Osteoblast (primary cell): ENCODE measurements at regions not wholly inside any gene's neighbourhood (a gene's known extent, or its start where the extent isn't known, plus 50 kb on each side); places are given as distances from the start of the nearest gene placed in this dataset.

Experiments
- DNase-seq: peaks from one replicate; pipeline ENCODE4 v3.0.0; 2011; ENCODE audit warnings: low spot score, mixed read lengths; ENCODE audit not compliant: insufficient read length; ENCODE audit errors: missing footprints
- H2AFZ ChIP-seq: 2 replicates; pipeline ENCODE4 v1.6.0; 2011; ENCODE audit warnings: mild to moderate bottlenecking, low read length
- H3K27ac ChIP-seq: 2 replicates; pipeline ENCODE4 v1.5.1; 2011; ENCODE audit warnings: mild to moderate bottlenecking, low read depth, low read length, moderate library complexity
- H3K27me3 ChIP-seq: 2 replicates; pipeline ENCODE4 v1.6.0; 2012; ENCODE audit warnings: mild to moderate bottlenecking, control low read depth, inconsistent platforms, low read length, moderate library complexity; ENCODE audit not compliant: insufficient read depth
- H3K36me3 ChIP-seq: 2 replicates; pipeline ENCODE4 v1.5.1; 2011; ENCODE audit warnings: mild to moderate bottlenecking, low read length, control low read depth, moderate library complexity; ENCODE audit not compliant: insufficient read depth
- H3K4me1 ChIP-seq: 2 replicates; pipeline ENCODE4 v1.5.1; 2011; ENCODE audit warnings: mild to moderate bottlenecking, low read length, control low read depth, moderate library complexity; ENCODE audit not compliant: insufficient read depth
- H3K4me2 ChIP-seq: 2 replicates; pipeline ENCODE4 v1.6.0; 2011; ENCODE audit warnings: mild to moderate bottlenecking, low read length; ENCODE audit not compliant: insufficient read depth
- H3K4me3 ChIP-seq: fragments of 200-600 bp; sonication (generic); 3 replicates; pipeline ENCODE4 v1.5.1; 2012; ENCODE audit warnings: mild to moderate bottlenecking, low read length, inconsistent platforms; ENCODE audit not compliant: insufficient read depth
- H3K79me2 ChIP-seq: 2 replicates; pipeline ENCODE4 v1.6.0; 2012; ENCODE audit warnings: mild to moderate bottlenecking, low read length, control low read depth, inconsistent platforms; ENCODE audit not compliant: insufficient read depth
- H3K9me3 ChIP-seq: 2 replicates; pipeline ENCODE4 v1.5.1; 2011; ENCODE audit warnings: low read depth, low read length, control low read depth
- H4K20me1 ChIP-seq: 2 replicates; pipeline ENCODE4 v1.6.0; 2012; ENCODE audit warnings: mild to moderate bottlenecking, low read length, control low read depth; ENCODE audit not compliant: insufficient read depth
- CTCF ChIP-seq: IDR thresholded peaks from 2 replicates; pipeline ENCODE4 v1.5.1; 2011; ENCODE audit warnings: mild to moderate bottlenecking, low read depth, low read length, moderate library complexity; ENCODE audit errors: extremely low read depth

- Histone ChIP-seq H3K9me3 (no peaks in the 10 kb centered on the region), H3K36me3 (no peaks in the 10 kb centered on the region), H3K4me3 (no peak overlapping the region), H3K27ac (no peak overlapping the region), H3K4me1 (no peaks in the 10 kb centered on the region), H3K79me2 (no peaks in the 10 kb centered on the region), H3K27me3 (no peaks in the 10 kb centered on the region), H2AFZ (no peak overlapping the region), H3K4me2 (no peak overlapping the region), H4K20me1 (no peaks in the 10 kb centered on the region)
- TF ChIP-seq CTCF: no peak
- DNase-seq: no peak
These were observed 280.5 kb downstream of the WDR11 start for GRCh38 chr10:121131426-121132265.

- H3K79me2 ChIP-seq: no peaks in the 10 kb centered on the region
- no peaks in the 10 kb centered on the region for H3K9me3 ChIP-seq
- no peak overlapping the region for H3K27ac ChIP-seq
- H3K4me3 ChIP-seq: no peak overlapping the region
- H3K36me3 ChIP-seq: no peaks in the 10 kb centered on the region
- no peak for TF ChIP-seq CTCF
- no peak overlapping the region for H2AFZ ChIP-seq
- no peak overlapping the region for H3K4me2 ChIP-seq
- no peaks in the 10 kb centered on the region for H3K27me3 ChIP-seq
- DNase-seq: no peak
- H3K4me1 ChIP-seq: no peaks in the 10 kb centered on the region
- H4K20me1 ChIP-seq: no peaks in the 10 kb centered on the region
These were observed 281.1 kb downstream of the WDR11 start for GRCh38 chr10:121132273-121132672.

GRCh38 chr10:121133901-121134300 lies 282.7 kb downstream of the WDR11 start:
- Histone ChIP-seq H3K4me2 (no peak overlapping the region), H3K79me2 (no peaks in the 10 kb centered on the region), H3K4me3 (no peak overlapping the region), H3K27ac (no peak overlapping the region), H3K36me3 (no peaks in the 10 kb centered on the region), H3K4me1 (no peaks in the 10 kb centered on the region), H3K27me3 (no peaks in the 10 kb centered on the region), H2AFZ (no peak overlapping the region), H4K20me1 (no peaks in the 10 kb centered on the region), H3K9me3 (no peaks in the 10 kb centered on the region)
- no peak for TF ChIP-seq CTCF
- no peak for DNase-seq

- Histone ChIP-seq H3K9me3 (no peaks in the 10 kb centered on the region), H3K4me2 (no peak overlapping the region), H3K4me3 (no peak overlapping the region), H3K27ac (no peak overlapping the region), H3K4me1 (no peaks in the 10 kb centered on the region), H4K20me1 (no peaks in the 10 kb centered on the region), H3K36me3 (no peaks in the 10 kb centered on the region), H3K27me3 (no peaks in the 10 kb centered on the region), H2AFZ (no peak overlapping the region), H3K79me2 (no peaks in the 10 kb centered on the region)
- peak; percentile 23 for DNase-seq
- TF ChIP-seq CTCF: no peak
These were observed 283.5 kb downstream of the WDR11 start for GRCh38 chr10:121134711-121135110.
